ENCODE measurements at regions not wholly inside any gene's neighbourhood (a gene's known extent, or its start where the extent isn't known, plus 50 kb on each side); places are given as distances from the start of the nearest gene placed in this dataset.

- no peak for TF ChIP-seq POLR2A (IDR thresholded peaks at IDR 0.05)
- TF ChIP-seq CTCF (IDR thresholded peaks at IDR 0.05), result no peak
These were observed 673.9 kb upstream of the NR2F2 start for GRCh38 chr15:95656595-95656994.
